Liver (tissue), 8 donors: ENCODE measurements at regions not wholly inside any gene's neighbourhood (a gene's known extent, or its start where the extent isn't known, plus 50 kb on each side); places are given as distances from the start of the nearest gene placed in this dataset.

Experiments used
- DNase-seq: peaks from one replicate; pipeline ENCODE4 v3.0.0-alpha.2; 2017; ENCODE audit warnings: low spot score
- H3K27ac ChIP-seq, 2 donors: one replicate each; pipeline ENCODE4 v1.7.0; 2013; ENCODE audit warnings: inconsistent platforms in 2 of 2, low read length in 2 of 2, control low read depth in 1 of 2, low read depth in 1 of 2, mild to moderate bottlenecking in 1 of 2
- H3K27me3 ChIP-seq, 4 donors: one replicate each; pipeline versions ENCODE4 v1.6.1 to v1.7.0; 2013; ENCODE audit warnings: low read length in 3 of 4, inconsistent platforms in 1 of 4, mild to moderate bottlenecking in 1 of 4, moderate library complexity in 1 of 4; ENCODE audit not compliant: control insufficient read depth in 4 of 4, insufficient read depth in 4 of 4
- H3K36me3 ChIP-seq, 4 donors: one replicate each; pipeline versions ENCODE4 v1.6.1 to v1.7.0; 2013; ENCODE audit warnings: low read length in 3 of 4, mild to moderate bottlenecking in 3 of 4, low read depth in 1 of 4, moderate library complexity in 1 of 4; ENCODE audit not compliant: control insufficient read depth in 4 of 4, insufficient read depth in 3 of 4
- H3K4me1 ChIP-seq, 4 donors: one replicate each; pipeline versions ENCODE4 v1.6.1 to v1.7.0; 2013; ENCODE audit warnings: low read length in 3 of 4, mild to moderate bottlenecking in 3 of 4, moderate library complexity in 1 of 4; ENCODE audit not compliant: control insufficient read depth in 4 of 4, insufficient read depth in 4 of 4
- H3K4me3 ChIP-seq, 3 donors: one replicate each; pipeline versions ENCODE4 v1.6.1 to v1.7.0; 2013; ENCODE audit warnings: low read length in 3 of 3, control low read depth in 1 of 3, low read depth in 1 of 3, mild to moderate bottlenecking in 1 of 3
- H3K9ac ChIP-seq, 2 donors: one replicate each; pipeline ENCODE4 v1.7.0; 2013; ENCODE audit warnings: low read length in 2 of 2, mild to moderate bottlenecking in 2 of 2, moderate library complexity in 2 of 2, control low read depth in 1 of 2, low read depth in 1 of 2
- H3K9me3 ChIP-seq, 4 donors: one replicate each; pipeline versions ENCODE4 v1.6.1 to v1.7.0; 2013; ENCODE audit warnings: low read length in 3 of 4; ENCODE audit not compliant: control insufficient read depth in 4 of 4
- ATF3 ChIP-seq: IDR thresholded peaks from 2 replicates; pipeline ENCODE4 v1.6.1; 2016; ENCODE audit warnings: antibody characterized with exemption
- CTCF ChIP-seq: fragments of 150-350 bp; IDR thresholded peaks from 2 replicates; pipeline ENCODE4 v1.5.1; 2017; ENCODE audit warnings: improper control_type of control experiment, low read depth, low read length; ENCODE audit not compliant: missing input control
- EGR1 ChIP-seq, 2 donors: IDR thresholded peaks; 2 replicates each; pipeline ENCODE4 v1.6.1; 2016 to 2018; ENCODE audit warnings: antibody characterized with exemption in 2 of 2, low read depth in 2 of 2
- FOXA1 ChIP-seq: IDR thresholded peaks from 2 replicates; pipeline ENCODE4 v1.6.1; 2016; ENCODE audit warnings: antibody characterized with exemption
- FOXA2 ChIP-seq: IDR thresholded peaks from 2 replicates; pipeline ENCODE4 v1.6.1; 2016; ENCODE audit warnings: antibody characterized with exemption
- GABPA ChIP-seq, 2 donors: IDR thresholded peaks in 1 of 2; conservative IDR thresholded peaks in 1 of 2; 2 replicates each; pipeline ENCODE4 v1.6.1; 2016; ENCODE audit warnings: antibody characterized with exemption in 2 of 2, mild to moderate bottlenecking in 1 of 2, moderate library complexity in 1 of 2
- HNF4A ChIP-seq, 2 donors: conservative IDR thresholded peaks; 2 replicates each; pipeline ENCODE4 v1.6.1; 2016; ENCODE audit warnings: antibody characterized with exemption in 2 of 2, mild to moderate bottlenecking in 2 of 2
- HNF4G ChIP-seq: IDR thresholded peaks from 2 replicates; pipeline ENCODE4 v1.6.1; 2016; ENCODE audit warnings: antibody characterized with exemption
- JUND ChIP-seq, 2 donors: IDR thresholded peaks; 2 replicates each; pipeline ENCODE4 v1.6.1; 2016; ENCODE audit warnings: antibody characterized with exemption in 2 of 2
- MAX ChIP-seq: IDR thresholded peaks from 2 replicates; pipeline ENCODE4 v1.6.1; 2016; ENCODE audit warnings: antibody characterized with exemption
- NR2F2 ChIP-seq: IDR thresholded peaks from 2 replicates; pipeline ENCODE4 v1.6.1; 2016; ENCODE audit warnings: antibody characterized with exemption
- RAD21 ChIP-seq, 2 donors: IDR thresholded peaks; 2 replicates each; pipeline ENCODE4 v1.6.1; 2016; ENCODE audit warnings: antibody characterized with exemption in 2 of 2, mild to moderate bottlenecking in 2 of 2
- REST ChIP-seq: IDR thresholded peaks from 2 replicates; pipeline ENCODE4 v1.6.1; 2016; ENCODE audit warnings: antibody characterized with exemption, mild to moderate bottlenecking
- SP1 ChIP-seq: IDR thresholded peaks from 2 replicates; pipeline ENCODE4 v1.6.1; 2018; ENCODE audit warnings: antibody characterized with exemption, mild to moderate bottlenecking
- TAF1 ChIP-seq: conservative IDR thresholded peaks from 2 replicates; pipeline ENCODE4 v1.6.1; 2016; ENCODE audit warnings: antibody characterized with exemption, mild to moderate bottlenecking
- YY1 ChIP-seq: IDR thresholded peaks from 2 replicates; pipeline ENCODE4 v1.6.1; 2016; ENCODE audit warnings: antibody characterized with exemption, mild to moderate bottlenecking
- ZBTB33 ChIP-seq: IDR thresholded peaks from 2 replicates; pipeline ENCODE4 v1.6.1; 2016; ENCODE audit warnings: antibody characterized with exemption
- WGBS: extraction: QIAGEN DNeasy Blood & Tissue Kit; methylation state at CpG from one replicate; pipeline ENCODE4 v1.1.7; 2013; 5-methylcytosine and 5-hydroxymethylcytosine counted together
- donor health status: healthy.
- donor health status: healthy.
- donor health status: healthy.
- donor health status: healthy.
- donor health status: healthy.

DNA sequence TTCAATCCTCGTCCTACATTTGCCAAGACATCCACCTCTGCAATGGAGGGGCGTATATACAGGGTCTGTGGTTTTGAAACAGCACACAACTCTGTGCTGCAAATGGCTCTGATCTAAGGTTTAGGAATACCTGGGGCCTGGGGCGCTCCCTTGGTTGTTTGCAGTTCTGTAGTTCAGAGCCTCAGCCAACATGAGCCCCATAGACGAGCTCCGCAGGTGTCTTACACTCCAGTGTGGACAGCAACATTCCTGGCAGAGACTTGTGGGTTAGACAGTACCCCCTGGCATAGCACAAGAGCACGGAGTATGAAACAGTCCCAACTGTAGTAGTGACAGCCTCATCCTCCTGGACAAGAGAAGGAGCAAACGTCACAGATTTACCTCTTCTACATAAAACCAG lies 120.3 kb upstream of the BARHL2 start:
- Histone ChIP-seq H3K27ac (no peak overlapping the region), H3K27me3 (peaks cover 0 to 4% (median 0%) of the 10 kb centered on the region in 4 donors), H3K36me3 (no peaks in the 10 kb centered on the region), H3K4me1 (peaks cover 0 to 2% (median 0%) of the 10 kb centered on the region in 4 donors), H3K9ac (no peak overlapping the region), H3K9me3 (no peaks in the 10 kb centered on the region), H3K4me3 (no peak overlapping the region)
- DNase-seq, result no peak
- WGBS, result 84% methylated on average over 7 of the region's 7 CpGs
- no peak for TF ChIP-seq HNF4A (conservative IDR thresholded peaks at IDR 0.05)
- no peak for TF ChIP-seq MAX
- TF ChIP-seq FOXA2, result no peak
- no peak for TF ChIP-seq GABPA (IDR thresholded peaks at IDR 0.05 in 1 of 2, conservative IDR thresholded peaks at IDR 0.05 in 1 of 2)
- no peak for TF ChIP-seq RAD21 (IDR thresholded peaks at IDR 0.05)
- no peak for TF ChIP-seq ATF3
- no peak for TF ChIP-seq YY1
- TF ChIP-seq JUND (IDR thresholded peaks at IDR 0.05), result no peak
- no peak for TF ChIP-seq ZBTB33
- TF ChIP-seq EGR1 (IDR thresholded peaks at IDR 0.05; ENCODE audit: low read depth in 2 of 2), result no peak
- TF ChIP-seq SP1, result no peak
- TF ChIP-seq NR2F2, result no peak
- no peak for TF ChIP-seq REST
- no peak for TF ChIP-seq FOXA1
- no peak for TF ChIP-seq HNF4G
- no peak for TF ChIP-seq TAF1
- TF ChIP-seq CTCF, result no peak

GRCh38 chr1:90836345-90836679 lies 119.2 kb upstream of the BARHL2 start:
- Histone ChIP-seq H3K4me3 (peak overlapping the region in 1 of 3 donors; percentile 15), H3K9me3 (no peaks in the 10 kb centered on the region), H3K27me3 (peaks cover 0 to 4% (median 0%) of the 10 kb centered on the region in 4 donors), H3K27ac (no peak overlapping the region), H3K9ac (no peak overlapping the region), H3K4me1 (peaks cover 0 to 2% (median 0%) of the 10 kb centered on the region in 4 donors), H3K36me3 (no peaks in the 10 kb centered on the region)
- no peak for DNase-seq
- TF ChIP-seq CTCF, result no peak
- WGBS, result 50% methylated on average over 8 of the region's 8 CpGs
